OCI-LY7 (cell line): ENCODE measurements at regions not wholly inside any gene's neighbourhood (a gene's known extent, or its start where the extent isn't known, plus 50 kb on each side); places are given as distances from the start of the nearest gene placed in this dataset.
"Not testable (repeated sequence)": the region's sequence is repeated elsewhere in the genome, so short reads cannot be mapped to it uniquely, and the experiment has no call there.

Experiments used
- BruUV-seq: library from RNA; stranded (reverse); fragments of 400-500 nt; replicated peaks from 2 replicates; lab custom pipeline; 2021; lab: Mats Ljungman, UMichigan
- CTCF ChIA-PET: fragments of 300-600 bp; sonication (Branson Sonifier 250); formaldehyde crosslinking; loops from one replicate; lab custom pipeline; 2022; ENCODE audit warnings: antibody characterized with exemption; ENCODE audit not compliant: unreplicated experiment; lab: Charles Lee
- POLR2A ChIA-PET: fragments of 300-600 bp; sonication (Branson Sonifier 250); formaldehyde crosslinking; loops from one replicate; lab custom pipeline; 2022; ENCODE audit warnings: antibody characterized with exemption; lab: Charles Lee
- DNase-seq: peaks from one replicate; pipeline ENCODE4 v3.0.0-alpha.2; 2015; ENCODE audit warnings: low spot score
- H2AFZ ChIP-seq: fragments of 200-600 bp; sonication (generic), shearing (Covaris generic); 2 replicates; pipeline ENCODE4 v1.6.1; 2014; ENCODE audit warnings: mild to moderate bottlenecking, antibody characterized with exemption, low read length, moderate library complexity
- H3K27ac ChIP-seq: fragments of 200-600 bp; sonication (generic); 2 replicates; pipeline ENCODE4 v1.5.1; 2014; ENCODE audit warnings: mixed run types, low read depth, mild to moderate bottlenecking, moderate library complexity, low read length, inconsistent platforms; ENCODE audit not compliant: poor library complexity, severe bottlenecking
- H3K36me3 ChIP-seq: fragments of 200-600 bp; sonication (generic); 2 replicates; pipeline ENCODE4 v1.6.1; 2014; ENCODE audit warnings: mild to moderate bottlenecking, antibody characterized with exemption, low read length, moderate library complexity, mixed read lengths; ENCODE audit not compliant: insufficient read depth
- H3K4me1 ChIP-seq: fragments of 200-600 bp; sonication (generic); 2 replicates; pipeline ENCODE4 v1.5.1; 2014; ENCODE audit warnings: mild to moderate bottlenecking, low read length; ENCODE audit not compliant: insufficient read depth, poor library complexity, severe bottlenecking
- H3K4me2 ChIP-seq: fragments of 200-600 bp; sonication (generic); 2 replicates; pipeline ENCODE4 v1.6.1; 2014; ENCODE audit warnings: mild to moderate bottlenecking, low read length
- H3K4me3 ChIP-seq: fragments of 200-600 bp; sonication (generic); 2 replicates; pipeline ENCODE4 v1.5.1; 2014; ENCODE audit warnings: mild to moderate bottlenecking, low read depth, low read length; ENCODE audit not compliant: poor library complexity, severe bottlenecking
- H3K79me2 ChIP-seq: fragments of 200-600 bp; sonication (generic); 2 replicates; pipeline ENCODE4 v1.6.1; 2016; ENCODE audit warnings: low read depth, mild to moderate bottlenecking, low read length, moderate library complexity, mixed read lengths; ENCODE audit not compliant: insufficient read depth
- H3K9me2 ChIP-seq: fragments of 200-600 bp; sonication (generic); 2 replicates; pipeline ENCODE4 v1.6.1; 2016; ENCODE audit warnings: mild to moderate bottlenecking, low read length, mixed read lengths; ENCODE audit not compliant: insufficient read depth
- H3K9me3 ChIP-seq: fragments of 200-600 bp; sonication (generic); 2 replicates; pipeline ENCODE4 v1.6.1; 2014; ENCODE audit warnings: mild to moderate bottlenecking, mixed run types, low read length, mixed read lengths
- H4K20me1 ChIP-seq: fragments of 200-600 bp; sonication (generic); 2 replicates; pipeline ENCODE4 v1.6.1; 2014; ENCODE audit warnings: mild to moderate bottlenecking, antibody characterized with exemption, low read length, moderate library complexity, mixed read lengths; ENCODE audit not compliant: insufficient read depth
- intact Hi-C: fragments of 100-400 bp; cut with micrococcal nuclease; formaldehyde crosslinking; loops from one replicate; pipeline ENCODE4 v1.10.0; 2022; ENCODE audit not compliant: unreplicated experiment
- TF ChIP-seq, protein P1 (sequence below): fragments of 200-600 bp; sonication (generic); conservative IDR thresholded peaks from 2 replicates; pipeline ENCODE4 v1.5.1; 2014; ENCODE audit warnings: mild to moderate bottlenecking, antibody characterized with exemption, low read length, moderate library complexity, mixed read lengths

DNA sequence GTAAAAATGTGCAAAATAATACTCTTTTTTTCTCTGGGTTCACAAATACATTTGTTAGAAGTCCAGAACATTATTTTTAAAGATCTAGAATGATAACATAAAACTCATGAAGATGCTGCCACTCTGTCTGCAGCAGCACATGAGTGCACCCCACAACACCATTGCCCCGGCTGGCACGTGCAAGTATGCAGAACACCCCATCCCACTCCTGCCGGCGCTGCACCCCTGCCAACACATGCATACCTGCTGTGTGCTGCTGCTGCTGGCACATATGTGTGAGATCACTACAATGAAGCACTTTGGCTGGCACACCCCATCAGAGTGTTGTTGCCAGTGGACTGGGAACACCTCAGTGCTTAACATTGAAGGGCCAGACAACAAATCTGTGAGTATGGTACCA lies 129.1 kb downstream of the CCT8L2 start:
- POLR2A ChIA-PET, H3K79me2 ChIP-seq, H3K27ac ChIP-seq, H3K4me1 ChIP-seq, DNase-seq, H3K9me3 ChIP-seq, CTCF ChIA-PET, H4K20me1 ChIP-seq, H3K4me2 ChIP-seq, H2AFZ ChIP-seq, intact Hi-C loops, H3K36me3 ChIP-seq, H3K4me3 ChIP-seq, H3K9me2 ChIP-seq, BruUV-seq: not testable (repeated sequence)

DNA sequence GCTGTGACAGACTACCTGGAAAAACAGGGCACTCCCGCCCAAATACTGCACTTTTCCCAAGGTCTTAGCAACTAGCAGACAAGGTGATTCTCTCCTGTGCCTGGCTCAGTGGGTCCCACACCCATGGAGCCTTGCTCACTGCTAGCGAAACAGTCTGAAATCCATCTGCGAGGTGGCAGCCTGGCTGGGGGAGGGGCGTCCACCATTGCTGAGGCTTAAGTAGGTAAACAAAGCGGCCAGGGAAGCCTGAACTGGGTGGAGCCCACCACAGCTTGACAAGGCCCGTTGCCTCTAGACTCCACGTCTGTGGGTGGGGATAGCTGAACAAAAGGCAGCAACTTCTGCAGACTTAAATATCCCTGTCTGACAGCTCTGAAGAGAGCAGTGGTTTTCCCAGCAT lies 145.2 kb downstream of the CCT8L2 start:
- H3K9me3 ChIP-seq, intact Hi-C loops, POLR2A ChIA-PET, H3K4me1 ChIP-seq, H3K9me2 ChIP-seq, H3K27ac ChIP-seq, H3K4me3 ChIP-seq, H2AFZ ChIP-seq, BruUV-seq, H3K79me2 ChIP-seq, DNase-seq, CTCF ChIA-PET, H3K4me2 ChIP-seq, H3K36me3 ChIP-seq, H4K20me1 ChIP-seq: not testable (repeated sequence)

DNA sequence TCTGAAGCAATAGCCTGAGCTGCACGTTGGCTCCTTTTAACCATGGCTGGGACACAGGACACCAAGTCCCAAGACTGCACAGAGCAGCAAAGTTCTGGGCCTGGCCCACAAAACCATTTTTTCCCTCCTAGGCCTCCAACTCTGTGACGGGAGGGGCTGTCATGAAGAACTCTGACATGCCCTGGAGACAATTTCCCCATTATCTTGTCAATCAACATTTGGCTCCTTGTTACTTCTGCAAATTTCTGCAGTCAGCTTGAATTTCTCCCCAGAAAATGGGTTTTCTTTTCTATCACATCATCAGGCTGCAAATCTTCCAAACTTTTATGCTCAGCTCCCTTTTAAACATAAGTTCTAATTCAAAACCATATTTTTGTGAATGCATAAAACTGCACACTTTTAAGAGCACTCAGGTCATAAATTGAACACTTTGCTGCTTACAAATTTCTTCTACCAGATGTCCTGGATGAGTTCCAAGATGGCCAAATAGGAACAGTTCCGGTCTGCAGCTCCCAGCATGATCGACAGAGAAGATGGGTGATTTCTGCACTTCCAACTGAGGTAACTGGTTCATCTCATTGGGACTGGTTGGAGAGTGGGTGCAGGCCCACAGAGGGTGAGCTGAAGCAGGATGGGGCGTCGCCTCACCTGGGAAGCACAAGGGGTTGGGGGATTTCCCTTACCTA lies 145.7 kb downstream of the CCT8L2 start:
- H3K79me2 ChIP-seq, CTCF ChIA-PET, H3K4me1 ChIP-seq, H2AFZ ChIP-seq, intact Hi-C loops, BruUV-seq, H3K36me3 ChIP-seq, H4K20me1 ChIP-seq, H3K9me2 ChIP-seq, H3K4me2 ChIP-seq, H3K27ac ChIP-seq, H3K9me3 ChIP-seq, DNase-seq, H3K4me3 ChIP-seq, POLR2A ChIA-PET: not testable (repeated sequence)

DNA sequence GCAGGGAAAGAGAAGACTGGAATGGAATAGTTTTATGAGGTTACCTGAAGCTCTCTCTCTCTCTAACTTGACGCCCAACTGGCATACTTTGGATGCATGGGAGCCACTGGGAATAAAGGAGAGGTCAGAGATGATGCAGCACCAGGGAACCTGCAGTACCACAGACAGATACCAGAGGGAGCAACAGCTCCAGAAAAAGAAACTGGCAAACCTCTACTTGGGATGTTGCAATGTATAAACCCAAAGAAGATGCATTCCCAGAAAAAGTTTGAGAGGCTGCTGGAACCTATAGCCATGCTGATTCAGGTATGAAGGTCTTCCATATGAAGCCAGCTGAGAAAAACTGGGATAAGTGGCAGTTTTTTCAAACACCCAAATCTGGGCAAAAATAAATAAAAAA lies 151.6 kb downstream of the CCT8L2 start:
- H4K20me1 ChIP-seq: not testable (repeated sequence)

DNA sequence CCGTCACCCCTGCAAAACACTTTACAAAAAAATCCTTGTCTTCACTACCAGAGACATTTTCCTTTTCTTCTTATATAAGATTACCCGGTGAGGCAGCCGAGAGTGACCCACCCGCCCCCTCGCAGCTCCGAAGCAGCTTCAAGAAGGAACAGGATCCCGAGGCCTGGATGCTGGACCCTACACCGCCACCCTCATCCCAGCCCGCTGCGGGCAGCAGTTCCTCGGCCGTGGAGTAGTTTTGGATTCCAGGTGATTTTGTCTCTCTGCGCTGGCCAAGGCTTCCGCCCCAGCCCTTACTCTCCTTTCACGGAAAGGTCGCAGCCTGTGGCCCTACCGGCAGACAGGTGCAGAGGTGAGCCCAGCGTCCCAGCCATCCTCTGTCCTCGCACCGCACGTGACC lies 169.1 kb downstream of the CCT8L2 start:
- DNase-seq, H3K27ac ChIP-seq, H3K4me3 ChIP-seq, H3K79me2 ChIP-seq, CTCF ChIA-PET, intact Hi-C loops, H2AFZ ChIP-seq, H3K9me2 ChIP-seq, H3K4me2 ChIP-seq, H3K9me3 ChIP-seq, POLR2A ChIA-PET, H4K20me1 ChIP-seq, H3K36me3 ChIP-seq, H3K4me1 ChIP-seq, BruUV-seq: not testable (repeated sequence)

More for the DNA sequence above, 151.6 kb downstream of the CCT8L2 start:
- H3K4me3 ChIP-seq, H3K27ac ChIP-seq, POLR2A ChIA-PET, H3K4me1 ChIP-seq, H2AFZ ChIP-seq, CTCF ChIA-PET, BruUV-seq, H3K4me2 ChIP-seq, intact Hi-C loops, H3K9me3 ChIP-seq, H3K79me2 ChIP-seq, H3K36me3 ChIP-seq, DNase-seq, H3K9me2 ChIP-seq: not testable (repeated sequence)
- TF ChIP-seq, protein P1, sequence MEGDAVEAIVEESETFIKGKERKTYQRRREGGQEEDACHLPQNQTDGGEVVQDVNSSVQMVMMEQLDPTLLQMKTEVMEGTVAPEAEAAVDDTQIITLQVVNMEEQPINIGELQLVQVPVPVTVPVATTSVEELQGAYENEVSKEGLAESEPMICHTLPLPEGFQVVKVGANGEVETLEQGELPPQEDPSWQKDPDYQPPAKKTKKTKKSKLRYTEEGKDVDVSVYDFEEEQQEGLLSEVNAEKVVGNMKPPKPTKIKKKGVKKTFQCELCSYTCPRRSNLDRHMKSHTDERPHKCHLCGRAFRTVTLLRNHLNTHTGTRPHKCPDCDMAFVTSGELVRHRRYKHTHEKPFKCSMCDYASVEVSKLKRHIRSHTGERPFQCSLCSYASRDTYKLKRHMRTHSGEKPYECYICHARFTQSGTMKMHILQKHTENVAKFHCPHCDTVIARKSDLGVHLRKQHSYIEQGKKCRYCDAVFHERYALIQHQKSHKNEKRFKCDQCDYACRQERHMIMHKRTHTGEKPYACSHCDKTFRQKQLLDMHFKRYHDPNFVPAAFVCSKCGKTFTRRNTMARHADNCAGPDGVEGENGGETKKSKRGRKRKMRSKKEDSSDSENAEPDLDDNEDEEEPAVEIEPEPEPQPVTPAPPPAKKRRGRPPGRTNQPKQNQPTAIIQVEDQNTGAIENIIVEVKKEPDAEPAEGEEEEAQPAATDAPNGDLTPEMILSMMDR: peak; percentile 51

DNA sequence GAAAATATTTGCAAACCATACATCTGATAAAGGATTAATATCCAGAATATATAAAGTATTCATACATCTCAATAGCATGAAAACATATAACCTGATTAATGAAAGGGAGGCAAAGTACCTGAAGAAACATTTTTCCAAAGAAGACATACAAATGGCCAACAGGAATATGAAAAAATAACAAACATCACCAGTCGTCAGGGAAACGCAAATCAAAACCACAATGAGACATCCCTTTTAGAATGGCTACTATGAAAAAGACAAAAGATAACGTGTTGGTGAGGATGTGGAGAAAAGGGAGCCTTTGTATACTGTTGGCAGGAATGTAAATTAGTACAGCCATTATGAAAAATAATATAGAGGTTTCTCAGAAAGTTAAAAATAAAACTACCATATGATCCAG lies 175.1 kb downstream of the CCT8L2 start:
- intact Hi-C loops, POLR2A ChIA-PET: not testable (repeated sequence)

More for the DNA sequence above, 175.1 kb downstream of the CCT8L2 start:
- H3K9me3 ChIP-seq, BruUV-seq, H3K9me2 ChIP-seq, DNase-seq, H3K4me1 ChIP-seq, CTCF ChIA-PET, H3K27ac ChIP-seq, H4K20me1 ChIP-seq, H3K4me2 ChIP-seq, H3K79me2 ChIP-seq, H2AFZ ChIP-seq, H3K4me3 ChIP-seq, H3K36me3 ChIP-seq: not testable (repeated sequence)
